SK-N-SH treated with all-trans-retinoic acid at 6 μM for 48 hours (cell line): ENCODE measurements at regions not wholly inside any gene's neighbourhood (a gene's known extent, or its start where the extent isn't known, plus 50 kb on each side); places are given as distances from the start of the nearest gene placed in this dataset.

Experiments
- ATAC-seq: fragments of 200-7000 bp; cut with Tn5 transposase; 3 replicates; pipeline ENCODE4 v1.9.1; 2020; ENCODE audit warnings: mild to moderate bottlenecking, moderate library complexity
- ISL1 ChIP-seq: fragments of 250-450 bp; sonication (Bioruptor Pico); IDR thresholded peaks from 2 replicates; pipeline ENCODE4 v2.1.2; 2022; ENCODE audit warnings: mild to moderate bottlenecking, moderate library complexity
- OSR1 ChIP-seq: fragments of 250-450 bp; sonication (Bioruptor Pico); IDR thresholded peaks from 2 replicates; pipeline ENCODE4 v1.8.0; 2022; ENCODE audit warnings: moderate library complexity, mild to moderate bottlenecking, inconsistent platforms
- PPARA ChIP-seq: fragments of 250-450 bp; sonication (Bioruptor Pico); IDR thresholded peaks from 2 replicates; pipeline ENCODE4 v1.5.0; 2020; ENCODE audit warnings: mild to moderate bottlenecking, borderline replicate concordance
- RARB ChIP-seq: fragments of 250-450 bp; sonication (Bioruptor Pico); IDR thresholded peaks from 2 replicates; pipeline ENCODE4 v1.8.0; 2021; ENCODE audit warnings: mild to moderate bottlenecking, moderate library complexity
- SNAI2 ChIP-seq: fragments of 250-450 bp; sonication (Bioruptor Pico); IDR thresholded peaks from 2 replicates; pipeline ENCODE4 v1.5.0; 2020; ENCODE audit warnings: mild to moderate bottlenecking, moderate library complexity
- TOX ChIP-seq: fragments of 250-450 bp; sonication (Bioruptor Pico); IDR thresholded peaks from 2 replicates; pipeline ENCODE4 v1.8.0; 2021; ENCODE audit warnings: mild to moderate bottlenecking, moderate library complexity, borderline replicate concordance
- ZNF565 ChIP-seq: fragments of 450-650 bp; formaldehyde crosslinking; conservative IDR thresholded peaks from 2 replicates; pipeline ENCODE4 v1.5.0; 2020; ENCODE audit warnings: low read depth, mild to moderate bottlenecking, moderate library complexity
- ZNF70 ChIP-seq: fragments of 450-650 bp; formaldehyde crosslinking; IDR thresholded peaks from 2 replicates; pipeline ENCODE4 v1.5.0; 2020; ENCODE audit warnings: mild to moderate bottlenecking, moderate library complexity
- ZNF8 ChIP-seq: fragments of 450-650 bp; formaldehyde crosslinking; IDR thresholded peaks from 2 replicates; pipeline ENCODE4 v1.5.0; 2020; ENCODE audit warnings: mild to moderate bottlenecking, moderate library complexity
- TF ChIP-seq, protein P1 (sequence below): fragments of 250-450 bp; sonication (Bioruptor Pico); IDR thresholded peaks from 2 replicates; pipeline ENCODE4 v1.8.0; 2021; ENCODE audit warnings: low read depth, mild to moderate bottlenecking, moderate library complexity, borderline replicate concordance
- TF ChIP-seq, protein P2 (sequence below): fragments of 250-450 bp; sonication (Bioruptor Pico); IDR thresholded peaks from 2 replicates; pipeline ENCODE4 v1.5.0; 2020; ENCODE audit warnings: mild to moderate bottlenecking, moderate library complexity
- TF ChIP-seq, protein P3 (sequence below): fragments of 250-450 bp; sonication (Bioruptor Pico); IDR thresholded peaks from 2 replicates; pipeline ENCODE4 v1.5.1; 2021; ENCODE audit warnings: mild to moderate bottlenecking, moderate library complexity
- TF ChIP-seq, protein P4 (sequence below): fragments of 250-450 bp; sonication (Bioruptor Pico); IDR thresholded peaks from 2 replicates; pipeline ENCODE4 v1.8.0; 2020; ENCODE audit warnings: mild to moderate bottlenecking, moderate library complexity, borderline replicate concordance

DNA sequence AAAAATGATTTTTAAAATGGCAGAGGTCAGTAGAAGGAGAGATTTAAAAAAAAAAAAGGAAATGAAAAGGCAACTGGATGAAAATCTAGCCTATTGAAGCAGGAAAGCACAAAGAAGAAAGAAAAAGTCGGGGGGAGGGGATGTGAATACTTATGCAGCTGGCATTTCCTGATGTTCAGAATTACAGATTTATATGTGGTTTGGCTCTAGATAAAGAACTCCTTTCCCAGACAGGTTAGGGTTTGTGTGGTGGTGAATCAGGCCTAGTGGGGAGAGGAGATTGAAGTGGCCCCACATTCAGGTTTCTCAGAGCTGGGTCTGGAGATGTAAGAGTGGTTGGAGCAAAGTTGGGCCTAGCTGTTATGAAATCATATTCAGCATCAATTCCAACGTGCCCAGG, 394.4 kb downstream of the FIGN start (continued):
- TF ChIP-seq, protein P1, sequence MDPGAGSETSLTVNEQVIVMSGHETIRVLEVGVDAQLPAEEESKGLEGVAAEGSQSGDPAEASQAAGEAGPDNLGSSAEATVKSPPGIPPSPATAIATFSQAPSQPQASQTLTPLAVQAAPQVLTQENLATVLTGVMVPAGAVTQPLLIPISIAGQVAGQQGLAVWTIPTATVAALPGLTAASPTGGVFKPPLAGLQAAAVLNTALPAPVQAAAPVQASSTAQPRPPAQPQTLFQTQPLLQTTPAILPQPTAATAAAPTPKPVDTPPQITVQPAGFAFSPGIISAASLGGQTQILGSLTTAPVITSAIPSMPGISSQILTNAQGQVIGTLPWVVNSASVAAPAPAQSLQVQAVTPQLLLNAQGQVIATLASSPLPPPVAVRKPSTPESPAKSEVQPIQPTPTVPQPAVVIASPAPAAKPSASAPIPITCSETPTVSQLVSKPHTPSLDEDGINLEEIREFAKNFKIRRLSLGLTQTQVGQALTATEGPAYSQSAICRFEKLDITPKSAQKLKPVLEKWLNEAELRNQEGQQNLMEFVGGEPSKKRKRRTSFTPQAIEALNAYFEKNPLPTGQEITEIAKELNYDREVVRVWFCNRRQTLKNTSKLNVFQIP (CRISPR knock-in tag): no peak
- no peak for TF ChIP-seq RARB
- no peak for TF ChIP-seq ZNF565 (CRISPR knock-in tag)
- no peak for TF ChIP-seq ZNF70 (CRISPR knock-in tag)
- TF ChIP-seq PPARA: no peak
- TF ChIP-seq OSR1 (CRISPR knock-in tag): no peak
- TF ChIP-seq, protein P2, sequence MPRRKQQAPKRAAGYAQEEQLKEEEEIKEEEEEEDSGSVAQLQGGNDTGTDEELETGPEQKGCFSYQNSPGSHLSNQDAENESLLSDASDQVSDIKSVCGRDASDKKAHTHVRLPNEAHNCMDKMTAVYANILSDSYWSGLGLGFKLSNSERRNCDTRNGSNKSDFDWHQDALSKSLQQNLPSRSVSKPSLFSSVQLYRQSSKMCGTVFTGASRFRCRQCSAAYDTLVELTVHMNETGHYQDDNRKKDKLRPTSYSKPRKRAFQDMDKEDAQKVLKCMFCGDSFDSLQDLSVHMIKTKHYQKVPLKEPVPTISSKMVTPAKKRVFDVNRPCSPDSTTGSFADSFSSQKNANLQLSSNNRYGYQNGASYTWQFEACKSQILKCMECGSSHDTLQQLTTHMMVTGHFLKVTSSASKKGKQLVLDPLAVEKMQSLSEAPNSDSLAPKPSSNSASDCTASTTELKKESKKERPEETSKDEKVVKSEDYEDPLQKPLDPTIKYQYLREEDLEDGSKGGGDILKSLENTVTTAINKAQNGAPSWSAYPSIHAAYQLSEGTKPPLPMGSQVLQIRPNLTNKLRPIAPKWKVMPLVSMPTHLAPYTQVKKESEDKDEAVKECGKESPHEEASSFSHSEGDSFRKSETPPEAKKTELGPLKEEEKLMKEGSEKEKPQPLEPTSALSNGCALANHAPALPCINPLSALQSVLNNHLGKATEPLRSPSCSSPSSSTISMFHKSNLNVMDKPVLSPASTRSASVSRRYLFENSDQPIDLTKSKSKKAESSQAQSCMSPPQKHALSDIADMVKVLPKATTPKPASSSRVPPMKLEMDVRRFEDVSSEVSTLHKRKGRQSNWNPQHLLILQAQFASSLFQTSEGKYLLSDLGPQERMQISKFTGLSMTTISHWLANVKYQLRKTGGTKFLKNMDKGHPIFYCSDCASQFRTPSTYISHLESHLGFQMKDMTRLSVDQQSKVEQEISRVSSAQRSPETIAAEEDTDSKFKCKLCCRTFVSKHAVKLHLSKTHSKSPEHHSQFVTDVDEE (CRISPR knock-in tag): no peak
- TF ChIP-seq, protein P3, sequence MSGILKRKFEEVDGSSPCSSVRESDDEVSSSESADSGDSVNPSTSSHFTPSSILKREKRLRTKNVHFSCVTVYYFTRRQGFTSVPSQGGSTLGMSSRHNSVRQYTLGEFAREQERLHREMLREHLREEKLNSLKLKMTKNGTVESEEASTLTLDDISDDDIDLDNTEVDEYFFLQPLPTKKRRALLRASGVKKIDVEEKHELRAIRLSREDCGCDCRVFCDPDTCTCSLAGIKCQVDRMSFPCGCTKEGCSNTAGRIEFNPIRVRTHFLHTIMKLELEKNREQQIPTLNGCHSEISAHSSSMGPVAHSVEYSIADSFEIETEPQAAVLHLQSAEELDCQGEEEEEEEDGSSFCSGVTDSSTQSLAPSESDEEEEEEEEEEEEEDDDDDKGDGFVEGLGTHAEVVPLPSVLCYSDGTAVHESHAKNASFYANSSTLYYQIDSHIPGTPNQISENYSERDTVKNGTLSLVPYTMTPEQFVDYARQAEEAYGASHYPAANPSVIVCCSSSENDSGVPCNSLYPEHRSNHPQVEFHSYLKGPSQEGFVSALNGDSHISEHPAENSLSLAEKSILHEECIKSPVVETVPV (CRISPR knock-in tag): no peak

DNA sequence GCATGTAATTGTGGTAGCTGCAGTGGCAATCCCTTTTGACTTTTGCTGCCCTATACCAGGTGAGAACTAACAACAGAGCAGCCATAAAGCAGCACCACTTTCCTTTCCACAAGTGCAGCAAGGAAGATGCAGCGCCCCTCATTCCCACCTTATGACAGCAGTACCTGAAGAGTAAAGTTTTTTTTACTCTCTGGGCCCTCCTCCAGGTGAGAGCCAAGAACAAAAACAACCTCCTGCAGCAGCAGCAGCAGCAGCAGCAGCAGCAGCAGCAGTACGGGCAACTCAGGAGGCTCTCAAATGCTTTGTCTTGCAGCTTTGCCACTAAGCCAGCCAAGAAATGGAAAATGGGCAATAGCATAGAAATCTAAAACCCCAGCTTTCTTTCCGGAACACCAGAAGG, 397.5 kb downstream of the FIGN start:
- ATAC-seq: no peak

DNA sequence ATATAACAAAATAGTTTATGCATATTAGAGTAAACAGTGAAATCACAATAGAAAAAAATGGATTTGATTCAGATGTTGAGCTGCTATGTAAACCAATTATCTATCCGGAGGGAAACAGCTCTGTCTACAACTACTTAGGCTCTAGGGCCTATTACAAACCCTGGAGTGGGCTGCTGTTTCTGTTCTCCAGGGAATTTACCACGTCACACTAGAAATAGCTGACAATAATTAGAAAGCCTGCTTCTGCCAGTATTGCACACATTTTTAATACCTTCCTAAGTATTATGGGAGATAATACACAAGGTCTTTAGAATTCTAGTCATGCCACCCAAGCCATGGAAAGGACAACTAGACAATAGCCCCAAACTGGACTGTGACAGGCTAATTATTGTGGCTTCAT, 411.1 kb downstream of the FIGN start:
- no peak for ATAC-seq
- TF ChIP-seq, protein P4, sequence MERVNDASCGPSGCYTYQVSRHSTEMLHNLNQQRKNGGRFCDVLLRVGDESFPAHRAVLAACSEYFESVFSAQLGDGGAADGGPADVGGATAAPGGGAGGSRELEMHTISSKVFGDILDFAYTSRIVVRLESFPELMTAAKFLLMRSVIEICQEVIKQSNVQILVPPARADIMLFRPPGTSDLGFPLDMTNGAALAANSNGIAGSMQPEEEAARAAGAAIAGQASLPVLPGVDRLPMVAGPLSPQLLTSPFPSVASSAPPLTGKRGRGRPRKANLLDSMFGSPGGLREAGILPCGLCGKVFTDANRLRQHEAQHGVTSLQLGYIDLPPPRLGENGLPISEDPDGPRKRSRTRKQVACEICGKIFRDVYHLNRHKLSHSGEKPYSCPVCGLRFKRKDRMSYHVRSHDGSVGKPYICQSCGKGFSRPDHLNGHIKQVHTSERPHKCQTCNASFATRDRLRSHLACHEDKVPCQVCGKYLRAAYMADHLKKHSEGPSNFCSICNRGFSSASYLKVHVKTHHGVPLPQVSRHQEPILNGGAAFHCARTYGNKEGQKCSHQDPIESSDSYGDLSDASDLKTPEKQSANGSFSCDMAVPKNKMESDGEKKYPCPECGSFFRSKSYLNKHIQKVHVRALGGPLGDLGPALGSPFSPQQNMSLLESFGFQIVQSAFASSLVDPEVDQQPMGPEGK (CRISPR knock-in tag): no peak
- TF ChIP-seq TOX (CRISPR knock-in tag): no peak
- TF ChIP-seq, all 23 proteins: peak for 0

More for the DNA sequence above, 397.5 kb downstream of the FIGN start:
- TF ChIP-seq, protein P3 (CRISPR knock-in tag): no peak
- no peak for TF ChIP-seq PPARA
- TF ChIP-seq SNAI2 (CRISPR knock-in tag): no peak
- TF ChIP-seq, protein P1 (CRISPR knock-in tag): no peak
- TF ChIP-seq, protein P2 (CRISPR knock-in tag): no peak
- no peak for TF ChIP-seq ZNF8 (CRISPR knock-in tag)
- TF ChIP-seq ISL1 (CRISPR knock-in tag): no peak
- TF ChIP-seq ZNF565 (CRISPR knock-in tag): no peak
